GM12878 (cell line): ENCODE measurements at regions not wholly inside any gene's neighbourhood (a gene's known extent, or its start where the extent isn't known, plus 50 kb on each side); places are given as distances from the start of the nearest gene placed in this dataset.

Experiments
- ATAC-seq: fragments of 200-7000 bp; cut with Tn5 transposase; 3 replicates; pipeline ENCODE4 v1.9.1; 2020; ENCODE audit warnings: mild to moderate bottlenecking, moderate library complexity
- BruUV-seq: library from RNA; stranded (reverse); fragments of 400-500 nt; replicated peaks from 2 replicates; lab custom pipeline; 2021; lab: Mats Ljungman, UMichigan
- CTCF ChIA-PET: fragments of 300-600 bp; sonication (Branson Sonifier 250); formaldehyde crosslinking; extraction: SDS; loops from one replicate; lab custom pipeline; 2021; ENCODE audit warnings: inconsistent platforms; lab: Yijun Ruan, JAX
- POLR2A ChIA-PET: fragments of 350-600 bp; formaldehyde crosslinking; extraction: SDS; loops from one replicate; lab custom pipeline; 2021; ENCODE audit warnings: inconsistent platforms; lab: Charles Lee
- RAD21 ChIA-PET: fragments of 300-600 bp; sonication (Branson Sonifier 250); formaldehyde crosslinking; loops from one replicate; lab custom pipeline; 2023; ENCODE audit warnings: antibody characterized with exemption; ENCODE audit not compliant: unreplicated experiment; lab: Charles Lee
- SMC1A ChIA-PET: fragments of 300-600 bp; sonication (Branson Sonifier 250); formaldehyde crosslinking; loops from one replicate; lab custom pipeline; 2023; ENCODE audit not compliant: unreplicated experiment, uncharacterized antibody; lab: Charles Lee
- DNase-seq: peaks from one replicate; pipeline ENCODE4 v3.0.0-alpha.2; 2011; ENCODE audit warnings: low read depth, low spot score
- FAIRE-seq: peaks from 3 replicates; lab custom pipeline; 2011; peaks lifted over from hg19 to GRCh38; lab: Jason Lieb, UNC
- H2AFZ ChIP-seq: 2 replicates; pipeline ENCODE4 v1.6.0; 2011; ENCODE audit warnings: low read depth, low read length, control low read depth; ENCODE audit not compliant: control insufficient read depth
- H3K27ac ChIP-seq: 2 replicates; pipeline ENCODE4 v1.5.1; 2011; ENCODE audit warnings: control low read depth; ENCODE audit not compliant: control insufficient read depth, insufficient read depth
- H3K27me3 ChIP-seq, 2 experiments: replicated peaks in 1 of 2; 2 replicates each; pipeline versions ENCODE4 v1.6.0 to v1.6.1; 2011; ENCODE audit warnings: low read length in 1 of 2; ENCODE audit not compliant: control insufficient read depth in 2 of 2, insufficient read depth in 2 of 2
- H3K36me3 ChIP-seq, 2 experiments: 2 replicates each; pipeline ENCODE4 v1.5.1; 2011; ENCODE audit warnings: low read length in 1 of 2; ENCODE audit not compliant: control insufficient read depth in 2 of 2, insufficient read depth in 2 of 2
- H3K4me1 ChIP-seq: 2 replicates; pipeline ENCODE4 v1.6.1; 2011; ENCODE audit warnings: mild to moderate bottlenecking, low read length, moderate library complexity, mixed read lengths; ENCODE audit not compliant: control insufficient read depth, insufficient read depth
- H3K4me2 ChIP-seq: 2 replicates; pipeline ENCODE4 v1.6.0; 2011; ENCODE audit warnings: control low read depth; ENCODE audit not compliant: control insufficient read depth, insufficient read depth
- H3K4me3 ChIP-seq: fragments of 200-600 bp; sonication (generic); 2 replicates; pipeline ENCODE4 v1.5.1; 2016
- H3K79me2 ChIP-seq: 2 replicates; pipeline ENCODE4 v1.6.0; 2011; ENCODE audit warnings: low read length; ENCODE audit not compliant: control insufficient read depth, insufficient read depth
- H3K9ac ChIP-seq: 2 replicates; pipeline ENCODE4 v1.8.0; 2011; ENCODE audit warnings: low read length, control low read depth, mixed read lengths; ENCODE audit not compliant: control insufficient read depth, insufficient read depth
- H3K9me3 ChIP-seq: replicated peaks from 3 replicates; pipeline ENCODE4 v1.5.1; 2011; ENCODE audit warnings: mild to moderate bottlenecking, low read length; ENCODE audit not compliant: control insufficient read depth, insufficient read depth
- H4K20me1 ChIP-seq: 2 replicates; pipeline ENCODE4 v1.6.0; 2011; ENCODE audit not compliant: control insufficient read depth, insufficient read depth
- EED ChIP-seq: sonication (generic); IDR thresholded peaks from 2 replicates; pipeline ENCODE4 v1.6.1; 2016; ENCODE audit warnings: antibody characterized with exemption, low read depth
- EP300 ChIP-seq, 2 experiments: fragments of 150-350 bp in 1 of 2; IDR thresholded peaks; 2 replicates each; pipeline ENCODE4 v1.6.1; 2011 to 2012; ENCODE audit warnings: low read depth in 2 of 2, low read length in 2 of 2, borderline replicate concordance in 1 of 2, improper control_type of control experiment in 1 of 2, inconsistent platforms in 1 of 2; ENCODE audit not compliant: control insufficient read depth in 1 of 2
- EZH2 ChIP-seq: IDR thresholded peaks from 2 replicates; pipeline ENCODE4 v1.6.1; 2012; ENCODE audit warnings: low read depth, mild to moderate bottlenecking, control low read depth, inconsistent platforms, low read length, borderline replicate concordance; ENCODE audit not compliant: control insufficient read depth
- HDAC2 ChIP-seq: fragments of 200-600 bp; sonication (generic); IDR thresholded peaks from 2 replicates; pipeline ENCODE4 v1.6.1; 2017
- HDAC6 ChIP-seq: fragments of 200-600 bp; sonication (generic); IDR thresholded peaks from one replicate; pipeline ENCODE4 v1.8.0; 2017; ENCODE audit warnings: antibody characterized with exemption; ENCODE audit not compliant: unreplicated experiment
- HDGF ChIP-seq: fragments of 450-650 bp; IDR thresholded peaks from 2 replicates; pipeline ENCODE4 v1.6.1; 2016; ENCODE audit warnings: antibody characterized with exemption
- IRF5 ChIP-seq: fragments of 450-650 bp; IDR thresholded peaks from 2 replicates; pipeline ENCODE4 v1.6.1; 2017; ENCODE audit warnings: borderline replicate concordance
- JUNB ChIP-seq: IDR thresholded peaks from 2 replicates; pipeline ENCODE4 v1.6.1; 2016; ENCODE audit warnings: antibody characterized with exemption, mild to moderate bottlenecking
- MYB ChIP-seq: fragments of 150-350 bp; IDR thresholded peaks from 2 replicates; pipeline ENCODE4 v1.6.1; 2014; ENCODE audit warnings: mild to moderate bottlenecking, low read depth, low read length, borderline replicate concordance
- NFYA ChIP-seq: IDR thresholded peaks from 2 replicates; pipeline ENCODE4 v1.6.1; 2011; ENCODE audit warnings: low read depth, mild to moderate bottlenecking, low read length, improper control_type of control experiment, borderline replicate concordance
- NRF1 ChIP-seq: conservative IDR thresholded peaks from 2 replicates; pipeline ENCODE4 v1.6.1; 2011; ENCODE audit warnings: mild to moderate bottlenecking, low read depth, low read length, improper control_type of control experiment
- SP1 ChIP-seq: IDR thresholded peaks from one replicate; pipeline ENCODE4 v1.6.1; 2011; ENCODE audit warnings: low read depth, low read length
- SREBF1 ChIP-seq: IDR thresholded peaks from 2 replicates; pipeline ENCODE4 v1.6.1; 2012; ENCODE audit warnings: mild to moderate bottlenecking, low read length
- SREBF2 ChIP-seq: IDR thresholded peaks from 2 replicates; pipeline ENCODE4 v1.6.1; 2012; ENCODE audit warnings: mild to moderate bottlenecking, low read length
- TAF1 ChIP-seq: IDR thresholded peaks from 2 replicates; pipeline ENCODE4 v1.6.1; 2011; ENCODE audit warnings: mild to moderate bottlenecking, low read depth, low read length, borderline replicate concordance
- TBL1XR1 ChIP-seq: IDR thresholded peaks from 2 replicates; pipeline ENCODE4 v1.6.1; 2012; ENCODE audit warnings: low read depth, low read length, improper control_type of control experiment
- TCF3 ChIP-seq: IDR thresholded peaks from 2 replicates; pipeline ENCODE4 v1.6.1; 2012; ENCODE audit warnings: low read depth, mild to moderate bottlenecking, low read length, borderline replicate concordance; ENCODE audit not compliant: insufficient read depth
- ZBED1 ChIP-seq: IDR thresholded peaks from 2 replicates; pipeline ENCODE4 v1.6.1; 2016; ENCODE audit warnings: borderline replicate concordance
- ZSCAN29 ChIP-seq: fragments of 450-650 bp; IDR thresholded peaks from 2 replicates; pipeline ENCODE4 v1.6.1; 2017; ENCODE audit warnings: mild to moderate bottlenecking, moderate library complexity
- WGBS: methylation state at CpG from one replicate; pipeline ENCODE4 v1.1.6; 2016; ENCODE audit warnings: low lambda C conversion rate; ENCODE audit not compliant: insufficient replicate concordance, insufficient coverage; ENCODE audit errors: missing lambda C conversion rate; 5-methylcytosine and 5-hydroxymethylcytosine counted together
- in situ Hi-C: fragments of 300-500 bp; cut with MboI; formaldehyde crosslinking; loops from 9 replicates; pipeline ENCODE4 v1.14.3; 2018; ENCODE audit warnings: mixed read lengths
- intact Hi-C: fragments of 100-400 bp; cut with micrococcal nuclease; formaldehyde crosslinking; loops from one replicate; pipeline ENCODE4 v1.14.2; 2022; ENCODE audit not compliant: unreplicated experiment
- TF ChIP-seq, protein P1 (sequence below): IDR thresholded peaks from 2 replicates; pipeline ENCODE4 v1.6.1; 2011; ENCODE audit warnings: low read depth, low read length, improper control_type of control experiment, borderline replicate concordance
- TF ChIP-seq, protein P2 (sequence below): IDR thresholded peaks from 2 replicates; pipeline ENCODE4 v1.6.1; 2011; ENCODE audit warnings: borderline replicate concordance, low read depth, mild to moderate bottlenecking, moderate library complexity, mixed read lengths, low read length; ENCODE audit not compliant: insufficient read depth; ENCODE audit errors: extremely low read length

DNA sequence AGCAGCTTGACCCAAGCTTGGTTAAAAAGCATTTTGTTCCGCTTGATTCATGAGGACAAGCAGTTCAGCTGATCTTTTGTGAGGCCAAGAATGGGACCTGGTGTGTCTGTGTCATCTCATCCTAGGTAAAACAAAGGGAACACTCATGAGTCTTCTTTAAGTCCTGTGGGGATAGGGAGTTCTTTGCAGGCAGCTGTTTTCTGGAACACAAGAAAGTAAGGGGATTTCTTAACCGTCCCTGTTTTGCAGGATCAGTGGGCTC, 134.5 kb upstream of the TMTC4 start (continued):
- no peak for TF ChIP-seq HDAC2
- no peak for TF ChIP-seq JUNB
- TF ChIP-seq ZBED1, result no peak
- no peak for TF ChIP-seq SREBF1
- no peak for TF ChIP-seq ZSCAN29
- no peak for TF ChIP-seq EED
- no peak for TF ChIP-seq SREBF2
- TF ChIP-seq, protein P1, sequence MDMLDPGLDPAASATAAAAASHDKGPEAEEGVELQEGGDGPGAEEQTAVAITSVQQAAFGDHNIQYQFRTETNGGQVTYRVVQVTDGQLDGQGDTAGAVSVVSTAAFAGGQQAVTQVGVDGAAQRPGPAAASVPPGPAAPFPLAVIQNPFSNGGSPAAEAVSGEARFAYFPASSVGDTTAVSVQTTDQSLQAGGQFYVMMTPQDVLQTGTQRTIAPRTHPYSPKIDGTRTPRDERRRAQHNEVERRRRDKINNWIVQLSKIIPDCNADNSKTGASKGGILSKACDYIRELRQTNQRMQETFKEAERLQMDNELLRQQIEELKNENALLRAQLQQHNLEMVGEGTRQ, result no peak
- no peak for TF ChIP-seq TBL1XR1

DNA sequence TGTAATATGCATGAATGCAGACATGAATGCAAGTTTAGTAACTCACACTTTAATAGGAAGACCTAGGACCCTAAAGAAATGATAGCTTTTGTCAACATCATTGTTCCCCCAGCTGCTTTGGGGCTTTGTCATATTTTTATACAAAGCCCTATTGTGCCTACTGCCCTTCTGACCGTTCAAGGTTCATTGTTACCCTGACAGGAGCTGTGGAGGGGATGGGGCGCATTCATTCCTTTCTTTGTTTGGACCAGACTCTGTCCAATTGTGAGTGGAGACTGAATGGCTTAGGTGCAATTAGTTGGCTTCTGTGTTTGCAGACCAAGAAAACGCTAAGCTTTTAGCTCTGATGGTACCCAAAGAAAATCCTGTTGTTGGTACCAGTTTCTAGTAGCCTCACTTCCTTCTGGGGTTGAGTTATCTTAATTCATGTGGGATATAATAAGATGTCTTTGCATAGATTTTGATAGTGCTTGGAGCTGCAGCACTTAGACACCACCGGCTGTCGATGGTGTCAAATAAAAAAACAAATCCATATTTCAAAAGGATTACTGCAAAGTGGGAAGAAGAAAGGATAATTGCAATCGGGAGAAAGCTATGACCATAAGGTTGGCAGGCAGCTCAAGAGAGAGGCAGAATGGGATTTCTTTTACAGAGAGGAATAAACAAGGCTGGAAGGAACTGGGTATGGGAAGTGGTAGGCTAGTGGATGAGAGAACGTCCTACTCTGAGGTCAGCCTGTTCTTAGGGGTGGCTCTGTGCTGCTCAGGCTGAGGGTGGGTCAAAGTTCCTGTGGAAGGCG, 133.9 kb upstream of the TMTC4 start:
- no peaks in the 10 kb centered on the region for H3K79me2 ChIP-seq
- no TSS peak for BruUV-seq
- H3K4me3 ChIP-seq, result no peak overlapping the region
- no peak overlapping the region for H2AFZ ChIP-seq
- in situ Hi-C loops (no loop called here), intact Hi-C loops (no loop called here)
- no peak overlapping the region for H3K27ac ChIP-seq
- 28% methylated on average over 8 of the region's 8 CpGs for WGBS
- ChIA-PET CTCF (no interaction called here), POLR2A (no interaction called here), SMC1A (no interaction called here), RAD21 (no interaction called here)
- no peak overlapping the region for H3K9ac ChIP-seq
- DNase-seq (no peak), FAIRE-seq (no peak), ATAC-seq (no peak)
- no peak overlapping the region for H3K4me2 ChIP-seq
- H3K36me3 ChIP-seq, result no peaks in the 10 kb centered on the region
- H4K20me1 ChIP-seq, result no peaks in the 10 kb centered on the region
- no peaks in the 10 kb centered on the region for H3K4me1 ChIP-seq
- H3K9me3 ChIP-seq, result no peaks in the 10 kb centered on the region
- H3K27me3 ChIP-seq, result no peaks in the 10 kb centered on the region; a peak in 1 of 4 replicates
- TF ChIP-seq, protein P2, sequence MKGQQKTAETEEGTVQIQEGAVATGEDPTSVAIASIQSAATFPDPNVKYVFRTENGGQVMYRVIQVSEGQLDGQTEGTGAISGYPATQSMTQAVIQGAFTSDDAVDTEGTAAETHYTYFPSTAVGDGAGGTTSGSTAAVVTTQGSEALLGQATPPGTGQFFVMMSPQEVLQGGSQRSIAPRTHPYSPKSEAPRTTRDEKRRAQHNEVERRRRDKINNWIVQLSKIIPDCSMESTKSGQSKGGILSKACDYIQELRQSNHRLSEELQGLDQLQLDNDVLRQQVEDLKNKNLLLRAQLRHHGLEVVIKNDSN, result no peak
- no peak for TF ChIP-seq HDAC6
- no peak for TF ChIP-seq IRF5
- TF ChIP-seq TAF1, result no peak
- no peak for TF ChIP-seq MYB
- no peak for TF ChIP-seq NFYA
- no peak for TF ChIP-seq HDGF
- no peak for TF ChIP-seq EP300 (IDR thresholded peaks at IDR 0.05; ENCODE audit: borderline replicate concordance in 1 of 2, control insufficient read depth in 1 of 2, low read depth in 2 of 2, low read length in 2 of 2)
- no peak for TF ChIP-seq NRF1
- TF ChIP-seq SP1, result no peak
- TF ChIP-seq TCF3, result no peak
- no peak for TF ChIP-seq EZH2
